ENCODE measurements at regions not wholly inside any gene's neighbourhood (a gene's known extent, or its start where the extent isn't known, plus 50 kb on each side); places are given as distances from the start of the nearest gene placed in this dataset.

DNA sequence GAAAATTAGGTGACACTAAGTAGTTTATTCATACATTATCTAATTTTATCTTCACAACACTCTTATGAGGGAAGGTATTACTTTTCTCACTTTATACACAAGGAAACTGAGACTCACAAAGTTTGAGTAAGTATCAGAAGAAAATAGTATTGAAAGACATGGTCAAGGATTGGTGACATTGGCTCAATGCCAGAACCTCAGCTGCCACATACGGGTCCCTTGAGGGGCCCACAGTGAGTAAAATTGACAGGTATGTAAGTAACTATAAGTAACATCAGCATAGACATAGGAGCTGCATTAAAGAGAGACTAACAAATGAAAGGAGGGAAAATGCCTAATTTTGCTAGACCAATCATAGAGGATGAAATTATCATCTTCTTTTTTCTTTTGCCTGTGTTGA, 134.1 kb downstream of the COX18 start:
- BruUV-seq (replicated peaks): no TSS peak

More for the DNA sequence above, 134.1 kb downstream of the COX18 start:
- no peak overlapping the region for H2BK120ac ChIP-seq (ENCODE audit: low read depth, low read length)
- no peak overlapping the region for H3K9ac ChIP-seq (ENCODE audit: low read depth, low read length)
- H4K91ac ChIP-seq (ENCODE audit: insufficient read depth, low read depth, low read length): no peak overlapping the region
- no peak overlapping the region for H2AFZ ChIP-seq (replicated peaks; ENCODE audit: low read length, poor library complexity)
- in situ Hi-C loops (cut with MboI; ENCODE audit: low sequenced_read_pairs): no loop called here
- no peak overlapping the region for H3K14ac ChIP-seq (replicated peaks; ENCODE audit: low read depth, low read length)
- no peak overlapping the region for H2AK5ac ChIP-seq (ENCODE audit: low read depth, low read length)
- H2BK15ac ChIP-seq (ENCODE audit: low read depth, low read length): no peak overlapping the region
- no peak overlapping the region for H2AK9ac ChIP-seq (replicated peaks; ENCODE audit: low read depth, low read length, poor library complexity)
- no peak overlapping the region for H4K8ac ChIP-seq (ENCODE audit: low read depth in 2 of 2, low read length in 2 of 2)
- no peaks in the 10 kb centered on the region for H3K36me3 ChIP-seq (ENCODE audit: control insufficient read depth, insufficient read depth, low read length)
- no peak overlapping the region for H2BK20ac ChIP-seq (ENCODE audit: low read depth, low read length)
- no peaks in the 10 kb centered on the region for H3K27me3 ChIP-seq (ENCODE audit: control insufficient read depth, insufficient read depth, low read length)
- no peak overlapping the region for H3K27ac ChIP-seq (ENCODE audit: insufficient read depth, low read length)
- POLR2A ChIA-PET (ENCODE audit: unreplicated experiment): no interaction called here
- DNase-seq: no peak
- H3K4ac ChIP-seq (ENCODE audit: low read depth, low read length): no peak overlapping the region
- CTCF ChIA-PET: no interaction called here
- dilution Hi-C loops (cut with HindIII; ENCODE audit: low sequenced_read_pairs, unreplicated experiment): no loop called here
- no peak overlapping the region for H3K18ac ChIP-seq (ENCODE audit: low read depth, low read length)
- H3K4me1 ChIP-seq (ENCODE audit: control insufficient read depth, insufficient read depth, low read length): no peaks in the 10 kb centered on the region
- no peaks in the 10 kb centered on the region for H4K20me1 ChIP-seq (ENCODE audit: insufficient read depth, low read length)
- H3K79me1 ChIP-seq (ENCODE audit: low read depth in 1 of 2, low read length in 2 of 2): no peaks in the 10 kb centered on the region
- no peaks in the 10 kb centered on the region for H3K9me3 ChIP-seq (ENCODE audit: control insufficient read depth, insufficient read depth, low read length)
- H3K9me1 ChIP-seq (ENCODE audit: insufficient read depth, low read length): no peaks in the 10 kb centered on the region
- no CpG with 5 or more reads among the region's 1 CpG for WGBS, 2 experiments (ENCODE audit: extremely low coverage in 2 of 2, insufficient read length in 1 of 2)
- no peak overlapping the region for H3K4me2 ChIP-seq (ENCODE audit: low read depth, low read length)
- no peak overlapping the region for H3K4me3 ChIP-seq (ENCODE audit: insufficient read depth, low read depth, low read length)
- intact Hi-C loops (cut with micrococcal nuclease): no loop called here
- no peak overlapping the region for H3K56ac ChIP-seq (ENCODE audit: extremely low read depth, insufficient read depth, low read length)
- no peak overlapping the region for H3K23ac ChIP-seq (ENCODE audit: low read depth, low read length)
- ATAC-seq (ENCODE audit: low read depth): no peak
- no peak overlapping the region for H2BK5ac ChIP-seq (ENCODE audit: low read depth, low read length, poor library complexity, severe bottlenecking)
- TF ChIP-seq SMC3 (IDR thresholded peaks at IDR 0.05; ENCODE audit: low read depth, low read length): no peak
- no peak for TF ChIP-seq FOS (IDR thresholded peaks at IDR 0.05; ENCODE audit: low read depth, low read length)
- TF ChIP-seq RCOR1 (IDR thresholded peaks at IDR 0.05; ENCODE audit: insufficient replicate concordance, low read length): no peak
- no peak for TF ChIP-seq RAD21 (IDR thresholded peaks at IDR 0.05; ENCODE audit: low read length)
- no peak for TF ChIP-seq NFE2L2 (IDR thresholded peaks at IDR 0.05; ENCODE audit: low read depth, low read length)
- no peak for TF ChIP-seq POLR2A (IDR thresholded peaks at IDR 0.05; ENCODE audit: low read depth, low read length)
- TF ChIP-seq, protein P1, sequence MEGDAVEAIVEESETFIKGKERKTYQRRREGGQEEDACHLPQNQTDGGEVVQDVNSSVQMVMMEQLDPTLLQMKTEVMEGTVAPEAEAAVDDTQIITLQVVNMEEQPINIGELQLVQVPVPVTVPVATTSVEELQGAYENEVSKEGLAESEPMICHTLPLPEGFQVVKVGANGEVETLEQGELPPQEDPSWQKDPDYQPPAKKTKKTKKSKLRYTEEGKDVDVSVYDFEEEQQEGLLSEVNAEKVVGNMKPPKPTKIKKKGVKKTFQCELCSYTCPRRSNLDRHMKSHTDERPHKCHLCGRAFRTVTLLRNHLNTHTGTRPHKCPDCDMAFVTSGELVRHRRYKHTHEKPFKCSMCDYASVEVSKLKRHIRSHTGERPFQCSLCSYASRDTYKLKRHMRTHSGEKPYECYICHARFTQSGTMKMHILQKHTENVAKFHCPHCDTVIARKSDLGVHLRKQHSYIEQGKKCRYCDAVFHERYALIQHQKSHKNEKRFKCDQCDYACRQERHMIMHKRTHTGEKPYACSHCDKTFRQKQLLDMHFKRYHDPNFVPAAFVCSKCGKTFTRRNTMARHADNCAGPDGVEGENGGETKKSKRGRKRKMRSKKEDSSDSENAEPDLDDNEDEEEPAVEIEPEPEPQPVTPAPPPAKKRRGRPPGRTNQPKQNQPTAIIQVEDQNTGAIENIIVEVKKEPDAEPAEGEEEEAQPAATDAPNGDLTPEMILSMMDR (conservative IDR thresholded peaks at IDR 0.05; ENCODE audit: low read depth, low read length): no peak
- TF ChIP-seq, protein P2, sequence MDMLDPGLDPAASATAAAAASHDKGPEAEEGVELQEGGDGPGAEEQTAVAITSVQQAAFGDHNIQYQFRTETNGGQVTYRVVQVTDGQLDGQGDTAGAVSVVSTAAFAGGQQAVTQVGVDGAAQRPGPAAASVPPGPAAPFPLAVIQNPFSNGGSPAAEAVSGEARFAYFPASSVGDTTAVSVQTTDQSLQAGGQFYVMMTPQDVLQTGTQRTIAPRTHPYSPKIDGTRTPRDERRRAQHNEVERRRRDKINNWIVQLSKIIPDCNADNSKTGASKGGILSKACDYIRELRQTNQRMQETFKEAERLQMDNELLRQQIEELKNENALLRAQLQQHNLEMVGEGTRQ (IDR thresholded peaks at IDR 0.05; ENCODE audit: low read depth, low read length): no peak
- H4K5ac ChIP-seq (ENCODE audit: low read depth, low read length): no peak overlapping the region

Measured in IMR-90 (cell line).